Colonic mucosa (tissue), 4 donors: ENCODE measurements at regions not wholly inside any gene's neighbourhood (a gene's known extent, or its start where the extent isn't known, plus 50 kb on each side); places are given as distances from the start of the nearest gene placed in this dataset.

Source experiments
- DNase-seq: peaks from one replicate; pipeline ENCODE4 v3.0.0-alpha.2; 2020
- H3K27ac ChIP-seq: fragments of 200-600 bp; one replicate; pipeline ENCODE4 v1.8.0; 2021
- H3K27me3 ChIP-seq: fragments of 200-600 bp; one replicate; pipeline ENCODE4 v1.8.0; 2021
- H3K36me3 ChIP-seq: fragments of 200-600 bp; one replicate; pipeline ENCODE4 v1.8.0; 2021
- H3K4me1 ChIP-seq: fragments of 200-600 bp; one replicate; pipeline ENCODE4 v1.8.0; 2021; ENCODE audit warnings: mild to moderate bottlenecking
- H3K4me3 ChIP-seq: fragments of 200-600 bp; one replicate; pipeline ENCODE4 v1.8.0; 2021
- H3K9ac ChIP-seq, 2 donors: one replicate each; pipeline ENCODE4 v1.7.0; 2013; ENCODE audit warnings: control low read depth in 2 of 2, low read depth in 2 of 2, low read length in 2 of 2
- H3K9me3 ChIP-seq: fragments of 200-600 bp; one replicate; pipeline ENCODE4 v1.8.0; 2021
- CTCF ChIP-seq: fragments of 200-600 bp; IDR thresholded peaks from one replicate; pipeline ENCODE4 v1.8.0; 2022; ENCODE audit warnings: antibody characterized with exemption, mild to moderate bottlenecking
- intact Hi-C: fragments of 100-400 bp; cut with DNase I; formaldehyde crosslinking; loops from one replicate; pipeline ENCODE4 v1.14.1; 2022
- donor health status: healthy.
- donor health status: DM: no; HTN: no; CAD: no.
- donor health status: DM: no; HTN: no; CAD: no.

DNA sequence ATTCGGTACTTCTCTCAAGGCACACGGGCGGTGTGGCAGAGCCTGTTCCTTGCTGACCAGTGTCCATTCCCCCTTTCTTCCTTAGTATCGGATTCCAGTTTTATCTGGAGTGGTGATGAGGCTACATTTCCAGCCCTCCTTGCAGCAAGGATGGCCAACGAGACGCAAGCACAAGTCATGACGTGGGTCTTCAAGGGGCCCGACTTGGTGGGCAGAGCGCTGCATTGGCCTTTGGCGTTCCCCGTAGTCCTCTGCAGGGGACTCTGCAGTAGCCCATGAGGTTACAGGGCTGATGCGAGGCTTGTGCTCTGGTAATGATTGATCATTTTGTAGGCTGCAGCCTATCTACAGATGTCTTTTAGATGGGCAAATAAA, 194.5 kb downstream of the OPA1 start:
- no peak for DNase-seq
- intact Hi-C loops, result loop anchor here (10.0 kb wide), 2 partner anchors 177 to 207 kb away; no protein-coding TSS in a partner anchor
- Histone ChIP-seq H3K9ac (peak overlapping the region in 1 of 2 donors; percentile 46), H3K27ac (no peak overlapping the region), H3K36me3 (no peaks in the 10 kb centered on the region), H3K4me3 (no peak overlapping the region), H3K4me1 (no peaks in the 10 kb centered on the region), H3K27me3 (no peaks in the 10 kb centered on the region), H3K9me3 (no peaks in the 10 kb centered on the region)
- TF ChIP-seq CTCF, result no peak

GRCh38 chr3:193788189-193788991, 195.4 kb downstream of the OPA1 start:
- intact Hi-C loops, result loop anchor here (10.0 kb wide), 2 partner anchors 176 to 206 kb away; no protein-coding TSS in a partner anchor
- Histone ChIP-seq H3K9me3 (no peaks in the 10 kb centered on the region), H3K27ac (no peak overlapping the region), H3K4me3 (no peak overlapping the region), H3K27me3 (no peaks in the 10 kb centered on the region), H3K9ac (peak overlapping the region in 1 of 2 donors; percentile 46), H3K36me3 (no peaks in the 10 kb centered on the region), H3K4me1 (no peaks in the 10 kb centered on the region)
- DNase-seq, result peak; percentile 76
- TF ChIP-seq CTCF, result peak; percentile 73

GRCh38 chr3:193789455-193789854, 196.4 kb downstream of the OPA1 start:
- DNase-seq, result no peak
- Histone ChIP-seq H3K9me3 (no peaks in the 10 kb centered on the region), H3K4me1 (no peaks in the 10 kb centered on the region), H3K9ac (no peak overlapping the region), H3K36me3 (no peaks in the 10 kb centered on the region), H3K4me3 (no peak overlapping the region), H3K27ac (no peak overlapping the region), H3K27me3 (no peaks in the 10 kb centered on the region)
- intact Hi-C loops, result loop anchor here (10.0 kb wide), 2 partner anchors 175 to 205 kb away; no protein-coding TSS in a partner anchor
- no peak for TF ChIP-seq CTCF

GRCh38 chr3:193790086-193790990, 197.3 kb downstream of the OPA1 start:
- no peak for DNase-seq
- H3K27ac ChIP-seq, result no peak overlapping the region
- no peak for TF ChIP-seq CTCF
- H3K9me3 ChIP-seq, result no peaks in the 10 kb centered on the region
- H3K27me3 ChIP-seq, result no peaks in the 10 kb centered on the region
- H3K4me3 ChIP-seq, result no peak overlapping the region
- no peaks in the 10 kb centered on the region for H3K4me1 ChIP-seq
- no peak overlapping the region for H3K9ac ChIP-seq
- intact Hi-C loops, result no loop called here
- no peaks in the 10 kb centered on the region for H3K36me3 ChIP-seq
